ENCODE measurements at regions not wholly inside any gene's neighbourhood (a gene's known extent, or its start where the extent isn't known, plus 50 kb on each side); places are given as distances from the start of the nearest gene placed in this dataset.

GRCh38 chr11:28529540-28530410 lies 421.6 kb downstream of the METTL15 start:
- no peak for DNase-seq (ENCODE audit: low spot score)

GRCh38 chr11:28529046-28529445 lies 420.9 kb downstream of the METTL15 start:
- DNase-seq (ENCODE audit: low spot score), result no peak

GRCh38 chr11:28528217-28528616 lies 420.0 kb downstream of the METTL15 start:
- no peak for DNase-seq (ENCODE audit: low spot score)

DNA sequence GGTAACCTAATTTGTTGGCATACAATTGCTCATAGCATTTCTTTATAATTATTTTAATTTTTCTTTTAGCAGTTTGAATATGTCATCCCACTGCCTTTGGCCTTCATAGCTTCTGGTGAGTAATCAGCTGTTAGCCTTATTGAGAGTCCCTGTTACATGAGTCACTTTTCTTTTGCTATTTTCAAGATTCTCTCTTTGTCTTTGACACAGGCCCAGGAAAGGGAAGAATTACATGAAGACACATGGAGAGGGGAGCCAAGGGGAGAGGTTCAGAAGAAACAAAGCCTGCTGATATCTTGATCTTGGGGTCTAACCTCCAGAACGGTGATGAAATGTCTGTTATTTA lies 418.2 kb downstream of the METTL15 start:
- DNase-seq (ENCODE audit: low spot score), result no peak

- no peak for DNase-seq (ENCODE audit: low spot score)
These were observed 417.6 kb downstream of the METTL15 start for GRCh38 chr11:28525636-28526405.

DNA sequence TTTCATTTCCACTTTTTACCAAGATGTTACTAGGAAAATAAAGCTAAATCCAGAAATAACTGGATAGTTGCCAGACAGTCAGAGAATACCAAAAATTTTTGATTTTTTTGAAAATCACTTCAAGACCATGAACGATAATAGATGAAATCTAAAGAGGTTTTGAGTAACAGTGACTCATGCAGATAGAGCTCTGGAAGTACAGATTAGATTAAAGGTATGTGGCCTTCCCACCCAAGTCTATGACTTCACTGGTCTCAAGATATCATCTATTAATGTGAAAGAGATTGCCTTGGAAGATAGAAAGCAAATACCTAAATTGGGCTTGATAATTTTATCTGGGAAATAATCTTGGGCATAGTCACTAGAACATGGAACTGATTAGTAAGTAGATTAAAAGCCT lies 415.9 kb downstream of the METTL15 start:
- no peak for DNase-seq (ENCODE audit: low spot score)

DNA sequence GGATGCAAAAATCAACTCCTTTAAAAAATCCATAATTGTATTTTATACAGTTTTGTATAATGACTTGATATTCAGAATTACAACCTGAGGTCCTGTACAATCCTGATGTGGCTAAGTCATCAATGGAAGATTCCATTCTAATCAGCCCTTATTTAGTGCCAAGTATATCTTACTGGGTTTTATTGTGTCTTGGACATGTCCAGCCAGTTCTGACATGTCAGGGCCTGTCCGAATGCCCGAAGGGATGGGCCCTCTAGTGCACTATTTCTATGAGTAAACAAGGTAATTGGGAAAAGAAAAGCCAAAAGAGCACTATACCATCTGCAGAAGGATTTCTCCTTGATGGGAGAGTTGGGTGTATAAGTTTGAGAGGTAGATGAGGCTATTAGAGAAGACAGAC lies 412.9 kb downstream of the METTL15 start:
- DNase-seq (ENCODE audit: low spot score), result no peak

DNA sequence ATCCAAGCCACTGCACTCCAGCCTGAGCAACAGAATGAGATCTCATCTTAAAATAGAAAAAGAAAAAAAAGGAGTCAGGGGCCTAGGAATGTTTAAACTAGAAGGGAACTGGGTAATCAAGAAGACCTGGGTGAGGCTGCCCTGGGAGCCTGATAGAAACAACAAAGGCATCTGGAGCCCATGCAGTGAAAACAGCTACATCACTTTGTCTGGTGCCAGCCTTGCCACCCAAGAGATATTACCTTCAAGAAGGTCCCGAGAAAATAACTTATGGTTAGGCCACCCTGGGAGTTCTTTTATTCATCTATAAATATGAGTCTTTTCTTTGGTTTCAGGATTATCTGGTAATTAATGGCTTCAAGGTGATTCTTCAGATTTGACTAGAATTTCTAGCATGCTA lies 412.1 kb downstream of the METTL15 start:
- DNase-seq (ENCODE audit: low spot score), result no peak

- DNase-seq (ENCODE audit: low spot score), result no peak
These were observed 410.6 kb downstream of the METTL15 start for GRCh38 chr11:28518825-28519224.

DNA sequence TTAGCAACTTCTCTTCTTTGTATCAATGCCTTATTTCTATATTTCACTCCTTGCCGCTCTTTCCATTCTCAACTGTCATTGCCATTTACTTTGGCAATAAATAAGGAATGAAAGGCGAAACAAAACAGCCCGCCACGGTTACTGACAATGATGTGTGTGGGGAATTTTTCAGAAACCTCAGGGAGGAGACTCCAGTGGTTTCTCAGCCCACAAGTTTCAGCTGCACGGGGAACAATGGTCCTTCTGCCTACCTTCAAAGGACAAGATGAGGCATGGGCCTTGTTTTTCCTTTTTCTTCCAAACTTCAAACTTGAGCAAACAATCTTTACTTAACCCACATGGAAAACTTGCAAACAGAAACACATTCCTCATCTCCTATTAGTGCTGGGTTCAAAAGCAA lies 409.4 kb downstream of the METTL15 start:
- DNase-seq (ENCODE audit: low spot score), result no peak

DNA sequence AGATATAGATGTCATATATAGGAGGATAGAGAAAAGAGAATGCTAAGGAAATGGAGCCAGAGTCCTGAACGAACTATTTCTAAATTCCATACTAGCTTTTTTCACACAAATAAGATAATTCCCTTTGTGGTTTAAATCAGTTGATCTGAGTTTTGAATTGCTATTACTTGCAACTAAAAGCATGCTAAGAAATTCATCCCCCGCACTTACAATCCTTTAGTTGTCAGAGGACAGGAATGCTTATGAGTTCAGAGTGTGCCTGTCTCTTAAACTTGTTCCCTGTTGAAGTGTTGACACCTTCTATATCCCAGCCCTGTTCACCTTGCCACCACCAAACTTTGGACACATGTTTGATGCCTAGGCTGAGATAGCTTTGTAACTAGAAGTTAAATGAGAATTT lies 406.2 kb downstream of the METTL15 start:
- no peak for DNase-seq (ENCODE audit: low spot score)

DNA sequence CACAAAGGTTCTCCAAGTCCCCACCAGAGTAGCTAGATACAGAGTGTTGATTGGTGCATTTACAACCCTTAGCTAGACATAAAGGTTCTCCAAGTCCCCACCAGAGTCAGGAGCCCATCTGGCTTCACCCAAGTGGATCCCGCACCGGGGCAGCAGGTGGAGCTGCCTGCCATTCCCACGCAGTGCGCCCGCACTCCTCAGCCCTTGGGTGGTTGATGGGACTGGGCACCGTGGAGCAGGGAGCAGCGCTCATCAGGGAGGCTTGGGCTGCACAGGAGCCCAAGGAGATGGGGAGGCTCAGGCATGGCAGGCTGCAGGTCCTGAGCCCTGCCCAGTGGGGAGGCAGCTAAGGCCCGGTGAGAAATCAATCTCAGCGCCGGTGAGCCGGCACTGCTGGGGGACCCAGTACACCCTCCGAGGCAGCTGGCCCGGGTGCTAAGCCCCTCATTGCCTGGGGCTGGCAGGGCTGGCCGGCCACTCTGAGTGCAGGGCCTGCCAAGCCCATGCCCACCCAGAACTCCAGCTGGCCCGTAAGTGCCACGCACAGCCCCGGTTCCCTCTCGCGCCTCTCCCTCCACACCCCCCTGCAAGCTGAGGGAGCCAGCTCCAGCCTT lies 404.1 kb downstream of the METTL15 start:
- no peak for DNase-seq (ENCODE audit: low spot score)

- no peak for DNase-seq (ENCODE audit: low spot score)
These were observed 397.0 kb downstream of the METTL15 start for GRCh38 chr11:28505232-28505631.

- DNase-seq (ENCODE audit: low spot score), result no peak
These were observed 396.4 kb downstream of the METTL15 start for GRCh38 chr11:28504555-28505110.

GRCh38 chr11:28495333-28495732 lies 387.1 kb downstream of the METTL15 start:
- no peak for DNase-seq (ENCODE audit: low spot score)

DNA sequence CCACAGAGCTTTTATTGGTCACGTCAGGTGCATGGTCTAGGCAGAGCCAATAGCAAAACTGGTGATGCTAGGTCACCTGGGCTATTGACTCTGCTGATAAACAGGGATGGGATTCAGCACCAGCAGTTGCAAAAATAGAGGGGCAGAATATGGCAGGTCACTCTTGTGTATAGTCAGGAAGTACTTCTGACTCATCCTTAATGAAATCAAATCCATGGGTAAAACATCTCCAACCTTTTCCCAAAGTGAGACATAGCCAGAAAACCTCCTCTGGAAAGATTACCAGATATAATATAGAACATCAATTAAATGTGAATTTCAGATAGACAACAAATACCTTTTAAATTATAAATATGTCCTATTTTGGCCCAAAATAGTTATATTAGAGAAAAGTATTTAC lies 383.2 kb downstream of the METTL15 start:
- no peak for DNase-seq (ENCODE audit: low spot score)

GRCh38 chr11:28490773-28491382 lies 382.7 kb downstream of the METTL15 start:
- no peak for DNase-seq (ENCODE audit: low spot score)

DNA sequence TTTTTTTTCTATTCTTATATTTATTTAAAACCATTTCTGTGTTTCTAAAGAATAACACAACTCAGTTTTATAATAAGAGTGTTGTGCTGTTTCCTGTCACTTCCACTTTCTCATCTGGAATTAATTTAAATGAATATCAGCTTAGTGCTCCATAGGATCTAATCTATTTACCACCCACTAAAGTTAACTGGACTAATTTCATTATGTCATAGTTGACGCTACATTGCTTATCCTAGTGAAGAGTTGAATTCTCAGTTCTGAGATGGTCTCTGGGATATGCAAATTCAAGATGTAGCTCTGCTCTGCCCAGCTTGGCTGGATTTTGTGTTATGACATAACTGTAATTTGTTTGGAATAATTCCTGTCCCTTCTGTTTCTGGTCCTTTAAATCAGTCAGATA lies 380.1 kb downstream of the METTL15 start:
- DNase-seq (ENCODE audit: low spot score), result no peak

DNA sequence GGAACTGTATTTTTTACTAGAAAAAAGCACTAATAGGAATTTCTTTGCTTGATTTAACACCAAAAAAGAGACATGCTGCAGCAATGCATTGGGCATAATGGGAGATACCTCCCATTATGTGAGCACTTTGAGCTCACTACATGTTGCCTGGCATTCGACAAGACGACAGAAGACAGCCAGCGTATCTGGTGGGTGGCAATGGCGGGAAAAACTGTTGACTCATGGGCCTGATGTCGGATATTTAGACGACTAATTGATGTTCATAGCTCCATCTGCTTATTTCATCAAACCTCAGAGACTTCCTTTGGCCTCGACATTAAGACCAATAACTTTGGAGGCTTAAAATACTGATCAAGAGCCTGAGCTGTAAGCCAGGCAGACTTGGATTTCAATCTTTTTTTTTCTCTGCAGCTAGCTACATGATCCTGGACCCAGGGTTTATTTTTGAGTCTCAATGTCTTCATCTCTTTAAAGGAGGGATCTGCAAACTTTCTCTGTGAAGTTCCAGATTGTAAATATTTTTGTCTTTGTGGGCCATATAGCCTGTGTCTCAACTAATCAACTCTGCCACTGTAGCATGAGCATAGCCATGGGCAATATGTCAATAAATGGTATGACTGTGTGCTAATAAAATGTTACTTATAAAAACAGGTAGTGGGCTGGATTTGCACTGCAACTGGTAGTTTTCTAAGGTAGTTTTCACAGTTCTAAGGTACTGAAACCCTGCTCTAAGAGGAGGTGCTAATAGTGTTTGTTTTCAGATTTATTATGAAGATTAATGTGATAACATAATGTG lies 375.1 kb downstream of the METTL15 start:
- no peak for DNase-seq (ENCODE audit: low spot score)

DNA sequence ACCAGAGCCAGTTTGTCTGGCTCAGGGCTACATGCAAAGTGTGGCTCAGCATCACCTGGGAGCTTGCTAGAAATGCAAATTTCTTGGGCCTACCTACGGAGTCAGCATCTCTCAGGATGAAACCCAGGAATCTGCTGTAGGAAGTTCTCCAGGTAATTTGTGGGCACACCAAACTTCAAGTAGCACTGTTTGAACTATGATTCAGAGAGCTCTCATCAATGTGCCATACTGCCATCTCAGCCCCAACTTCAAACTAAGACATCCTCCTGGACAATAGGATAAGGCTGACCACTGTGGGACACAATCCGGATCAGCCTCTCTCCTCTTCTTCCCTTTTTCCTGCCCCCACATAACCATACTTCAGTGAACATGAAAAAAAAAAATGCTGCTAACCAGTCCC lies 374.5 kb downstream of the METTL15 start:
- DNase-seq (ENCODE audit: low spot score), result no peak

Data from left forelimb (tissue), 1 donor.